Stimulated activated CD8-positive, alpha-beta memory T cell treated with anti-CD3 and anti-CD28 coated beads, Interleukin-2, amount 100 ng/mL, for 1 hour (primary cell): ENCODE measurements at regions not wholly inside any gene's neighbourhood (a gene's known extent, or its start where the extent isn't known, plus 50 kb on each side); places are given as distances from the start of the nearest gene placed in this dataset.
"Not testable (repeated sequence)": the region's sequence is repeated elsewhere in the genome, so short reads cannot be mapped to it uniquely, and the experiment has no call there.

Source experiments
- DNase-seq, 2 donors: peaks; one replicate each; pipeline ENCODE4 v3.0.0-alpha.2; 2020; ENCODE audit warnings: low read depth in 2 of 2

DNA sequence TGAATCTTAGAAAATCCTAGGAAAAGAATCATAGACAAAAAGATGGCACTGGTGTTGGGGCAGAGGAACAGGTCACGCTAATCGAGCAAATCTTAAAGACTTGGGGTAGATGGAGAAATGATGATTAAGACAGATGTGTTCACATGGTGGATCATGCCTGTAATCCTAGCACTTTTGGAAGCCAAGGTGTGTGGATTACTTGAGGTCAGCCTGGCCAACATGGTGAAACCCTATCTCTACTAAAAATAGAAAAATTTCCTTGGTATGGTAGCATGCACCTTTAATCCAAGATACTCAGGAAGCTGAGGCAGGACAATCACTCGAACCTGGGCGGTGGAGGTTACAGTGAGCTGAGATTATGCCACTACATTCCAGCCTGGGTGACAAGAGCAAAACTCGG is 145.7 kb upstream of the HSFY2 start:
- no peak for DNase-seq

- DNase-seq: no peak
These were observed 139.3 kb upstream of the HSFY2 start for GRCh38 chrY:18912846-18913245.

GRCh38 chrY:18909846-18910245 is 136.3 kb upstream of the HSFY2 start:
- no peak for DNase-seq

- not testable (repeated sequence) for DNase-seq
These were observed 132.7 kb upstream of the HSFY2 start for GRCh38 chrY:18906198-18906597.

GRCh38 chrY:18904296-18904695 is 130.8 kb upstream of the HSFY2 start:
- no peak for DNase-seq

DNA sequence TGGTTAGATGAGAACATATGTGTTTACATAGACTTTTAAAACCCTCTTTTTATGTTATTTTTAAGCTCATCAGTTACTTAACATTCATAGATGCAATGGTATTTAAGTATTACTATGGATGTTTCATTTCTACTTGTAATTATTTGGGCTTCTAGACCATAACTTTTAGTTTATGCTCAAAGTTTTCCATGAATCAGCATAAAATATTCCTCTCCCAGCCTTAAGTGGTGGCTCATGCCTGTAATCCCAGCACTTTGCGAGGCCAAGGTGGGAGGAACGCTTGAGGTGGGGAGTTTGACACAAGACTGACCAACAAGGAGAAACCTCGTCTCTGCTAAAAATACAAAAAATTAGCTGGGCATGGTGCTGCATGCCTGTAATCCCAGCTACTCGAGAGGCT is 118.5 kb upstream of the HSFY2 start:
- DNase-seq: no peak

GRCh38 chrY:18889548-18889947 is 116.0 kb upstream of the HSFY2 start:
- DNase-seq: no peak

- DNase-seq: no peak
These were observed 111.2 kb upstream of the HSFY2 start for GRCh38 chrY:18884748-18885147.

GRCh38 chrY:18869145-18869544 is 95.6 kb upstream of the HSFY2 start:
- not testable (repeated sequence) for DNase-seq

DNA sequence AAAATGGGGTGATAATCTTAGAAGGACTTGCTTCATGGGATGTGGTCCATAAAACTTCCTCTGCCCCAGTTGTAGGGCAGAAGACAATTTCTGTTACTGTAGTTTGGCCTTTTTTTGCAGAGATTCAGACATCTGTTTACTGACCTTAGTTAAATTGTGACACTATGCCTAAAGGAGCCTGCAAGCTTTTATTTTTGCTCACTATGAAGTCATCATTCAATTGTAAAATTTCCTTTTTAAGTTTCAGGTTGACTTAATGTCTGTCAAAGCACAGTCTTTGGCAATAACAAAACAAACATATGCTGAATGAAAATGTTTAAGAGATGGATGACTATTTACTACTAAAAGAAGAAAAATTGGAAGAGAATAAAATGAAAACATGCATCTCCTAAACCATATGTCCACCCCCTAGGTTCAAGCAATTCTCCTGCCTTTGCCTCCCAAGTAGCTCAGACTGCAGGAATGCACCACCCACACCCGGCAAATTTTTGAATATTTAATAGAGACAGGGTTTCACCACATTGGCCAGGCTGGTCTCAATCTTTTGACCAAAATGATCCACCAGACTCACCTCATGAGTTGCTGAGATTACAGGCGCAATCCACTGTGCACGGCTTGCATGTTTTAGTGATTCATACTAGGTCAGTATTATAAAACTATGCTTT is 93.5 kb upstream of the HSFY2 start:
- DNase-seq: not testable (repeated sequence)

- not testable (repeated sequence) for DNase-seq
These were observed 87.3 kb upstream of the HSFY2 start for GRCh38 chrY:18860856-18861255.

DNA sequence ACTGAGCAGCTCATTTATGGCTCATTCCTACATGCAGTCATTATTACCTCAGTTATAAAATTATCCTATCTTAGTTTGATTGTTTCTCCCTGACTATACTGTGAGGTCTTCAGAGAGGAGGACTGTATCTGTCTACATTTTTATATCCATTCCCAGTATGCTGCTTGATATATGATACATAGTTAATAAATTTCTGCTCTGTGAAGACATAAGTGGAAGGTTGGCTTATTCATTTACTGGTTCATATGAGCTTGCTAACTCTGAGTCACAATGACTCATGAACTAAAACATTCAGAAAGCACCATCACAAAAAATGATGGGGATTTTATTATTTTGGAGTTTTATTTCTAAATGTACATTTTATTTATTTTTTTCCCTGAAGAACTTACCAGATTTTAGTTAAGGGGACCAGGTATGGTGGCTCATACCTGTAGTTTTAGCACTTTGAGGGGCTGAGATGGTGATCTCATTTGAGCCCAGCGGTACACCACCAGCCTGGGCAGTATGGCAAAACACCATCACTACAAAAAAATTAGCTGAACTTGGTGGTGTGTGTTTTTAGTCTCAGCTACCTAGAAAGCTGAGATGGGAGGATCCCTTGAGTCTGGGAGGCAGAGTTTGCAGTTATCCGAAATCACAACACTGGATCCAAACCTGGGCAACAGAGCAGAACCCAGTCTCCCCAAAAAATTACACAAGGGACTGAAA is 85.1 kb upstream of the HSFY2 start:
- DNase-seq: not testable (repeated sequence)

DNA sequence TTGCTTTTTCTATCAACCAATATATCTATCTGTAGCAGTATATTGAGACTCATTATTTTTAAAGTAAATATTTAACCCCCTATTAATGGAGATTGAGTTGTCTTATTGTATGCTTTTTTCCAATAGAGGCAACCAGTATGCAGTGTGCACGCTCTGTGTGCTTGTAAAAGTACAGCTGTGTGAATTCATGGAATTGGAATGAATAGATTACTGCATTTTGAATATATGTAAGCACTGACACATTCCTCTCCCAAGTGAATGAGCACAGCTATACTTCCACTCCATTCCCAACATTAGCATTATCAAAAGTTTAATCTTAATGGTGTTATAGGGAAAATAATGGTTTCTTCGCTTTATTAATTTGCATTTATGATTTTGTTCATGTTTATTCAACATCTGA is 81.6 kb upstream of the HSFY2 start:
- not testable (repeated sequence) for DNase-seq

DNA sequence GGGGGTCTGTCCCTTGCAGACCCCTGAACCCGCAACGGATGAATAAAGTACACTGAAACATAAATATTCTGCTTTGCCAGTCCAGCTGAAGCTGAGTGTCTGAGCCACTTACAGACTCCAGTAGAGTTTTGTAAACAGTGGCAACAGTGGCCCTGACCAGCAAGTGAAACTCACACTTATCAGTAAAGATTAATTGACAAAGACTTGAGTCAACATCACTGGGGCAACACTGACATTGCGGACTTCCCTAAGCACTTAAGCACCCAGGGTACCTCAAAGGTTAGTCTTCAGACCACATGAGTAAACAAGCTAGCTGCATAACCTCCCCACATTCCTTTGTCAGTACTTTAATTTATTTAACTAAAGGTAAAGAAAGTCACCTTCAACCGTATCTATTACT is 79.8 kb upstream of the HSFY2 start:
- not testable (repeated sequence) for DNase-seq

- DNase-seq: not testable (repeated sequence)
These were observed 63.1 kb upstream of the HSFY2 start for GRCh38 chrY:18836643-18837042.
